ENCODE measurements at regions not wholly inside any gene's neighbourhood (a gene's known extent, or its start where the extent isn't known, plus 50 kb on each side); places are given as distances from the start of the nearest gene placed in this dataset.

- no peak for DNase-seq (ENCODE audit: low spot score)
- no peak for TF ChIP-seq CTCF (IDR thresholded peaks at IDR 0.05; ENCODE audit: extremely low read depth, insufficient read depth, missing control alignments)
- in situ Hi-C loops (cut with MboI; ENCODE audit: low pct_unique_long_range_greater_than_20kb, low sequenced_read_pairs, unreplicated experiment), result no loop called here
These were observed 199.2 kb upstream of the GDNF start for GRCh38 chr5:38039091-38039490.

GRCh38 chr5:38036765-38037164, 196.9 kb upstream of the GDNF start:
- no peak for DNase-seq (ENCODE audit: low spot score)
- in situ Hi-C loops (cut with MboI; ENCODE audit: low pct_unique_long_range_greater_than_20kb, low sequenced_read_pairs, unreplicated experiment), result no loop called here
- TF ChIP-seq CTCF (IDR thresholded peaks at IDR 0.05; ENCODE audit: extremely low read depth, insufficient read depth, missing control alignments), result no peak

GRCh38 chr5:38032149-38032548, 192.3 kb upstream of the GDNF start:
- DNase-seq (ENCODE audit: low spot score), result no peak
- in situ Hi-C loops (cut with MboI; ENCODE audit: low pct_unique_long_range_greater_than_20kb, low sequenced_read_pairs, unreplicated experiment), result no loop called here
- TF ChIP-seq CTCF (IDR thresholded peaks at IDR 0.05; ENCODE audit: extremely low read depth, insufficient read depth, missing control alignments), result no peak

- TF ChIP-seq CTCF (IDR thresholded peaks at IDR 0.05; ENCODE audit: extremely low read depth, insufficient read depth, missing control alignments), result no peak
- no peak for DNase-seq (ENCODE audit: low spot score)
- in situ Hi-C loops (cut with MboI; ENCODE audit: low pct_unique_long_range_greater_than_20kb, low sequenced_read_pairs, unreplicated experiment), result no loop called here
These were observed 191.5 kb upstream of the GDNF start for GRCh38 chr5:38031304-38031703.

GRCh38 chr5:38029397-38030065, 189.7 kb upstream of the GDNF start:
- TF ChIP-seq CTCF (IDR thresholded peaks at IDR 0.05; ENCODE audit: extremely low read depth, insufficient read depth, missing control alignments), result no peak
- no peak for DNase-seq (ENCODE audit: low spot score)
- in situ Hi-C loops (cut with MboI; ENCODE audit: low pct_unique_long_range_greater_than_20kb, low sequenced_read_pairs, unreplicated experiment), result no loop called here

- peak; percentile 1 for TF ChIP-seq CTCF (IDR thresholded peaks at IDR 0.05; ENCODE audit: extremely low read depth, insufficient read depth, missing control alignments)
- no peak for DNase-seq (ENCODE audit: low spot score)
- in situ Hi-C loops (cut with MboI; ENCODE audit: low pct_unique_long_range_greater_than_20kb, low sequenced_read_pairs, unreplicated experiment), result no loop called here
These were observed 184.0 kb upstream of the GDNF start for GRCh38 chr5:38023799-38024198.

All from GM13977 (cell line).